ENCODE measurements at regions not wholly inside any gene's neighbourhood (a gene's known extent, or its start where the extent isn't known, plus 50 kb on each side); places are given as distances from the start of the nearest gene placed in this dataset.
"Not testable (repeated sequence)": the region's sequence is repeated elsewhere in the genome, so short reads cannot be mapped to it uniquely, and the experiment has no call there.

DNA sequence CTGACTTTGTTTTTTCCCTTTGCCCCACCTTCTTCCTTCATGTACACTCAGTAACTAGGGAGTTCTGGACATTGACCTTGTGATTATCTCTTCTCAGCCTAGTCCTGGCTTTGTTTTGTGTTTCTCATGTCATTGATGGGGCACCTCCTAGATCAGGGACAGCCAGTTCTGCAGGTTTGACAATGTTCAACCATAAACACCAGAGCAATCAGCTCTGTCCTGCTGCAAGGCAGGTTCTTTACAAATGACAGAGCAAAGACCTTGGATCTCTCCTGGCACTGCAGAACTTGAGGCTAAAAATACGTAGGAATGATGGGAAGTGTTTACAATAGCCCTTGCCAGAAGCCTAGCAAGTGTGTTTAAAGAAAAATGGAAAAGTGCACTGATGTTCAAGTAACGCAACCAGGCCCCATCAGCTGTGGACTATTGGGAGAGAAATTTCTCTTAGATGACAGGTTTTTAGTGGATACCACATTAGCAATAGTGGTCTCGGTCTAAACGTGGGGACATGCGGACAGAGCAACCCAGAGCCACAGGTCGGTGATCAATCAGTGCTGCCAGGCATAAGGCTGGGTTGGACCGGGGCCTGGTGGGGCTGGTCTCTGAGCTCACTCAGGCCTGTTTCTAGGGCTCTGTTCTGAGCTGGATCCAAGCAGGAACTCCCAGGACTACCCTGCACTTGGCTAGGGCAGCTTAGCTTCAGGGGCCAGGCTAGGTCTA lies 76.8 kb downstream of the SOWAHC start:
- DNase-seq (ENCODE audit: low read depth, low spot score): no peak

DNA sequence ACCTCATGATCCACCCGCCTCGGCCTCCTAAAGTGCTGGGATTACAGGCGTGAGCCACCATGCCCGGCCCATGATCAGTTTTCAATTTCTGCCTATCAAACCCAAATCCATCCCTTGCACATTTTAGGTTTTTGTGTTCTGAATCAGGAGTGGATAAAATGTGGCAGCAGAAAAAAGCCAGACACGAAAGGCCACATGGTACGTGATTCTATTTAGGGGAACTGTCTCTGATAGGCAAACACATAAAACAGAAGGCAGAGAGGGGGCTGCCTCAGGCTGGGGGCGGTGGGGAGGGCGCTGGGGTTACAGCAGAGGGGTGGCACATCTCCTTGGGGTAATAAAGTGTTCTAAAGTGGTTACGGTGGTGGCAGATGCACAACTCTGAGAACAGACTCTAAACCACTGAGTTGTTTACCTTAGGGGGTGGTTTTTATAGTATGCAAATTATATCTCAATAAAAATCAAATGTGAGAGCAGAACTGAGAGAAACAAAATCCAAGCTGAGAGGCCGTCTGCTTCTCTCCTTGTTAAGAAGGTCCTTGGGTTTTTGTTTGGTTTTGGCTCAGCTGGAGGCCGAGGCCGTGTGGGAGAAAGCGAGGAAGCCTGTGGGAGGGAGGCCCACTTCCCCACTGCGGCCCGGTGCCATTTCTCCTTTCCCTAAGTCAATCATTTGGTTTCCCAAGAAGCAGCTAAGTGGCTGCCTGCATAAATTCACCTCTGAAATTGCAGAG lies 78.0 kb downstream of the SOWAHC start:
- DNase-seq (ENCODE audit: low read depth, low spot score): no peak

DNA sequence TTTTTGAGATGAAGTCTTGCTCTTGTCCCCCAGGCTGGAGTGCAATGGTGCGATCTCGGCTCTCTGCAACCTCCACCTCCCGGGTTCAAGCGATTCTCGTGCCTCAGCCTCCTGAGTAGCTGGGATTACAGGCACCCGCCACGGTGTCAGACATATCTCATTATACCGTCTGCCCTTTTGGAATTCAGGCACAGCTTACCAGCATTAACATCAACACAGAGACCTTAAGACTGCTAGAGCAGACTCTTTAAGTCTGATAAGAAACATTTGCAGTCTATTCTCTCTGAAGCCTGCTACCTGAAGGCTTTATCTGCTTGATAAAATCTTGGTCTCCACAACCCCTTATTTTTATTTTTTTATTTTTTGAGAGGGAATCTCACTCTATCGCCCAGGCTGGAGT lies 78.7 kb downstream of the SOWAHC start:
- not testable (repeated sequence) for DNase-seq (ENCODE audit: low read depth, low spot score)

DNA sequence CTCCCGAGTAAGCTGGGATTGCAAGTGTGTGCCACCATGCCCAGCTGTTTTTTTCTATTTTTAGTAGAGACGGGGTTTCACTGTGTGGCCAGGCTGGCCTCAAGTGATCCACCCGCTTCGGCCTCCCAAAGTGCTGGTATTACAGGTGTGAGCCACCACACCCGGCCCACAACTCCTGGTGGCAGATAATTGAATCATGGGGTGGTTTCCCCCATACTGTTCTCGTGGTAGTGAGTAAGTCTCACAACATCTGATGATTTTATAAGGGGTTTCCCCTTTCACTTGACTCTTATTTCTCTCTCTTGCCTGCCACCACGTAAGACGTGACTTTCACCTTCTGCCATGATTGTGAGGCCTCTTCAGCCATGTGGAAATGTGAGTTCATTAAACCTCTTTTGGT lies 79.1 kb downstream of the SOWAHC start:
- not testable (repeated sequence) for DNase-seq (ENCODE audit: low read depth, low spot score)

DNA sequence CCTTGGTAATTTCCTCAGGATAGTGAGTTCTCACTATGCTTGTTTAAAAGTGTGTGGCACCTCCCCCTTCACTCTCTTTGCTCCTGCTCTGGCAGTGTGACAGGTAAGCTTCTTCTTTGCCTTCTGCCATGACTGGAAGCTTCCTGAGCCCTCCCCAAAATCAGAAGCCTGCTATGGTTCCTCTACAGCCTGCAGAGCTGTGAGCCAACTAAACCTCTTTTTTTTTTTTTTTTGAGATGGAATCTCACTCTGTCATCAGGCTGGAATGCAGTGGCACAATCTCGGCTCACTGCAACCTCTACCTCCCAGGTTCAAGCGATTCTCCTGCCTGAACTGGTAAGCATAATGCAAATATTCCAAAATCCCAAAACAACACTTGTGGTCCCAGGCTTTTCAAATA lies 80.0 kb downstream of the SOWAHC start:
- DNase-seq (ENCODE audit: low read depth, low spot score): no peak

DNA sequence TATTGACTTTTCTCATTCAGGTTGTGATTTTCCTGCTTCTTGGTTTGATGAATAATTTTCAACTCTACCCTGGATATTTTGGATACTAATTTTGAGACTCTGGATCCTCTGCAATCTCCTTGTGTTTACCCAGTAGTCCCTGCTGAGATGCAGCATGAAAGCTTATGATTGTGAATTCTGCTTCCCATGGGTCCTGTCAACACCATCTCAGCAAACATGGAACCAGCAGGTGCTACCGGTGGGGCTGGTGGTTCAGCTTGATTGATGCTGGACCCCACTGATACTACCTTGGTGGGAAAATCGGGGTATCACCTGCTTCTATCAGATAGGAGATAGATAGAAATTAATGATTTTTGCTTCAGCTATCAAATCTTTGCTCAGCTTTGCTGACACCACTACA lies 81.1 kb downstream of the SOWAHC start:
- no peak for DNase-seq (ENCODE audit: low read depth, low spot score)

DNA sequence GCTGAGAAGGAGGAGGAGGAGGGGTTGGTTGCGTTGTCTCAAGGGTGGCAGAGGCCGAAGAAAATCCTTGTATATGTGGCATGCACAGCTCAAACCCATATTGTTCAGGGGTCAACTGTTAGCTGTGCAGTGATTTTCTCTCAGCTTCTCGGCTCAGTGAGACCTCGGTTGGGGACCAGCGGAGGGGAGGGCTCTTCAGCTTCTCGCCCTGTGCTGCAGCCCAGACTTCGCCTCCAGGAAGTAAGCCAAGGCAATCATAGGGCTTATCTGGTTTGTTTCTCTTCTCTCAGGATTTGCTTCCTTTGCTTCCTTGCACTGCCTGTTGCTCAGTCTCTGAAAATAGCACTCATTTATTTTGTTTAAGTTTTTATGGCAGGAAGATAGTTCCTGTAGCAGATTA lies 85.5 kb downstream of the SOWAHC start:
- no peak for DNase-seq (ENCODE audit: low read depth, low spot score)

DNA sequence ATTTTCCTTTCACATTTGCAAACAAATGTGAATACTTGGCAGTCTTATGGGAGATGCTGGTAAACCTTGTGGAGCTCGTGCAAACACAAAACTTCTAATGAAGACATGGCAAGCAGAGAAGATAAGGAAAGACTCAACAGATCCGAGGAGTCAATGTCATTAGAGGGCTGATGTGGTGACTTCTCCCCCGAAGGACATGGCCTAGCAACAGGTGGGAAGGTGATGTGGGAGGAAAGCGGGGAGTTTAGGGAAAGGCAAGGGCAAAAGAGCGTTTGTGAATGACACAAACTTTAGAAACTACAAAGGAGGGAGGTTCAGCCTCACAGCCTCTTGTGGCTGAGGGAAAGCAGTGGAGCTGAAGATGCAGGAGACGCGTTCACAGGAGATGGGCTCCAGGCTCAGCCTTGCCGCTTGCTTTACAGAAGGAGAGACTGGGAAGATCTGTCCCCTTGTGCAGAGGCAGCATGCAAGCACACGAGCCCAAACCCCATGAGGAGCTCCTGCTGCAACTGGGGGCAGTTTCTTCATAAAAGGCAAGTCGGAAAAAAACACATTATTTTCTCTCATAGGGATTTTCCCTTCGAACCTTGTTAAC lies 86.6 kb downstream of the SOWAHC start:
- DNase-seq (ENCODE audit: low read depth, low spot score): no peak

DNA sequence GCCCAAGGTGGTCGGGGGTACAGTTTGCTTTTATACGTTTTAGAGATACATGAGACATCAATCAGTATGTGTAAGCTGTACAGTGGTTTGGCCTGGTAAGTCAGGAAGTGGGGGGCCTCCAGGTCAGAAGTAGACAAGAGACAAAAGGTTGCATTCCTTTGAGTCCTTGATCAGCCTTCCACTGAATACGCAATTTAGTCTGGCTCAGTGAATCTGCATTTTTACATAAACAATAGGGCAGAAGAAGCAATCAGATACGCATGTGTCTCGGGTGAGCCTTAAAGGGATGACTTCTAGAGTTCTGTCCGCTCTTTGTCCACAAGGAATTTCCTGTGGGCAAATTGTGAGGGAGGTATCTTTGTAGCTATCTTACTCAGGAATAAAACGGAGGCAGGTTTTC lies 87.2 kb downstream of the SOWAHC start:
- no peak for DNase-seq (ENCODE audit: low read depth, low spot score)

DNA sequence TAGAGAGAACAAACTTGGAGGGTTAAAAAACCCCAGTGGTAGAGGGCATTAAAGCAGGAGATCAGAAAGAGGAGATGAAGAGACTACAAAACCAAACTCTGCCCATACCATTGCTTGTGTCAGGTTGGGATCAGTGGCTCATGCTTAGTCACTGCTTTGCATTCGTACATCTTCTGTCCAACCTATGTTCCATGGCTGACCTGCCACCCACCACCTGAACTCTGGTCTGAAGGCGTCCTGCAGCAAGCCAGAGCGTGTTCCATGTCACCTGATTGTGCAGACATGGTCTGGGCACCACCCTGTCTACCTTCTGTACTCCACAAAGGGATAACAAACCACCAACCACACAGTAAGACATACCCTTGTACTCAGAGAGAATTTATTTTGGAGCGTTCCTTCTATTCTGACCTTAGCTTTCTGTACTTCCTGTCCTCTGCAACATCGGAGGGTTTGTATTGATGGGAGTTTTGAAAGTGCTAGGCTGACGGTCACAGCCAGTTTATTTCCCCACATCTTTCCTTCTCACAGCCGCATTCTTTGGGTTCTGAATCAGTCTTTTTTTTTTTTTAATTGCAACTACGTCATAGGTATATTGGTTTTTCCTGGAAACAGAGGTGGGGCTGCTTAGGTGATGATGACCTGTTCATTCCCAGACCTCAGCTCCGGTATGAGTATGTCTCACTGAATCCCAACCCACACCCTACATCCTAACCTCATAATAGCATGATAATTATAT lies 88.3 kb downstream of the SOWAHC start:
- no peak for DNase-seq (ENCODE audit: low read depth, low spot score)

DNA sequence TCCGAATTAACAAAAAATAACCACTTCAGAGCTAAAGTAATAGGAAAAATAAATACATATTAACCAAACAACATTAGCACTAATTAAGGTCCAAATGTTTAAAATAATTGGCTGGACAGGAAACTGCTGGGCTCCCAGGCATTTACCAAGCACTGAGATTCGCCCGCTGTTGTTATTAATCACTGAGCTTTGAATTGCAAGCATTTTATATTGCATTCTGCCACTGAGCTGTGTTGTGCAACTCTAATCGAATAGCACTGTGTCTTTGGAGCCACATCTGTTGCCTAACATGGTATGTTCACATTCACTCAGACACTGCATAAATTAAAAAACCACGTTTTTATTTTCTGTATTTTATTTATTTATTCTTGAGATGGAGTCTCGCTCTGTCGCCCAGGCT lies 88.9 kb downstream of the SOWAHC start:
- DNase-seq (ENCODE audit: low read depth, low spot score): no peak

DNA sequence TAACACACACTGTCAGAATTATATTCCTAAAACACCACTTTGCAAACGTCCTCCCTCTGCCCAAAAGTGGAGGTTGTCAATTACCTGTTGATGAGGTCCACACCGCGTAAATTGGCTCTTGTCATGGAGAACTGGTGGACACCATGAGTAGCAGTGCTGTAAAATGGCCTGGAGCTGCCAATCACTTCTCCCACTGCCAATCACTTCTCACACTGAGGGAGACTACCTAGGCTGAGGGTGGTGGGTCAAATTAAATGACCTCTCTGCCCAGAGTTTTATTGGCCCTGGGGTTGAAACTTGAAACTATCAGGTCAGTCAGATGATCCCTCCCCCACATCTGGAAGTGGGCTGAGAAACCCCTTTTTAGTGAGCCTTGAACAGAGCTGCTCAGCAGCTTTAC lies 89.6 kb downstream of the SOWAHC start:
- no peak for DNase-seq (ENCODE audit: low read depth, low spot score)

DNA sequence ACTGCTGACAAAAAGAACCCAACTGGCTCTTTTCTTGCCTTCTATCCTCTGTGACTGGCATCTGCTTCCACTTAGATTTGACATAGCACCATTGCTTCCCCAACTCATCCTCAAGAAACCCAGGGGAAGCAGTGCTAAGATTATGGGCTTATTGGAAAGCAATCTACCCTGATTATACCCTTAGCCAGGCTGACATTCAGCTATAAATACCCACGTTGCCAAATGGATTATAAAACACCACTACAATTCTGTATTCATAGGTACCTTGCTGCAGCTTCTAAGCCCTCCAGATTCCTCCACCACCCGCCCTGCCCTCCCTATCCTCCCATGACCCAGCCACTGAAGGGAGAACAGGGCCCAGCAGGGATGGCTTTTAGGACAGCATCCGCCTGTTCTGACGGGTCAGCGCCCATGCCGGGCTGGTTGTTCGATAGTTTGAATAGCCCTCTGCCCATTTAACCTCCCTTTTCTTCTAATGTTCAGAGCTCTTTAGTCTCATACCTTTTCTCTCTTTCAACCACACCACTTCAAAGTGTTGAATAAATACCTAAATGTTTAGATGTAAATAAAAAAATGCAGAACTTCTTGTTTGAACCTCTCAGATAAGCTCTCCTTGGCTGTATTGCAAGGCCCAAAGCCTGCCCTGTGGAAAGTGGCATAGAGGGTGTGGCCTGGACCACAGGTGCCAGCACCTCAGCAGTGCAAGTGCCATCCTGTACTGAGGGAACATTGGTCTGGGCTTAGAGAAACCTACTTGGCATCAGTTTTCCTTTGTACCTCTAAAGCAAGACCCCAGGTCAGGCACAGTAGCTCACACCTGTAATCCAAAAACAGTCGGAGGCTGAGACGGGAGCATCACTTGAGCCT lies 86.6 kb upstream of the RGPD5 start:
- no peak for DNase-seq (ENCODE audit: low read depth, low spot score)

DNA sequence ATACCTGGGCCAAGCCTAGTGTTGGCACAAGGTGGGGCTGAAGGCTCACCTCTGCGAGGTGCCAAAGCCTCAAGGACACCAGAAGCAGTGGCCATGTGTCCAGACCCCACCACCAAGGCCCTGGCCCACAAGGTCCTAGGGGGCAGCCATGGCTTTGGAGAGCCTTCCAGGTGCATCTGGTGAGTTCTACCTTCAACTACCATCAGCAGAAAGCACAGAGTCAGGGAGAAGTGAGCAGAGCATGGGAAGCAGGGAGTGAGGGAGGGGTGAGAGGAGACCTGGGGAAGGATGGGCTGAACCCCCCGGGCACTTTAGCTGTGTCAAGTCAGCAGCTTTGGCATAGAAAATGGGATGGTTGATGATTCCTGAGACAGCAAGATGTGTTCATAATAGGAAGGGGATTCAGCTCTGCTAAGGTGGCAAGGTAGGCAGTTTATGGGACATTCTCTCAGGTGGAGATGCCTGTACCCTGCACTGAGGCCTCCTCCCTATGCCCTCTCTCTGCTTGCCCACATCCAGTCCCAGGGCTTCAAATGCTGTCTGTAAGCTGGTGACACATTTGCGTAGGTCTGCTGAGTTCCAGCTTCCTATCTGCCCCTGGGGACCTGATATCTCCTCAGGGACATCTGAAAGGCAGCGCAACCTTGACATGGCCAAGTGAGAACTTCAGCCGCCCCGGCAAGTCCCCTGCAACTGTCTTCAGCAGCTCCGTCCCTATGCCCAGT lies 83.4 kb upstream of the RGPD5 start:
- DNase-seq (ENCODE audit: low read depth, low spot score): no peak

DNA sequence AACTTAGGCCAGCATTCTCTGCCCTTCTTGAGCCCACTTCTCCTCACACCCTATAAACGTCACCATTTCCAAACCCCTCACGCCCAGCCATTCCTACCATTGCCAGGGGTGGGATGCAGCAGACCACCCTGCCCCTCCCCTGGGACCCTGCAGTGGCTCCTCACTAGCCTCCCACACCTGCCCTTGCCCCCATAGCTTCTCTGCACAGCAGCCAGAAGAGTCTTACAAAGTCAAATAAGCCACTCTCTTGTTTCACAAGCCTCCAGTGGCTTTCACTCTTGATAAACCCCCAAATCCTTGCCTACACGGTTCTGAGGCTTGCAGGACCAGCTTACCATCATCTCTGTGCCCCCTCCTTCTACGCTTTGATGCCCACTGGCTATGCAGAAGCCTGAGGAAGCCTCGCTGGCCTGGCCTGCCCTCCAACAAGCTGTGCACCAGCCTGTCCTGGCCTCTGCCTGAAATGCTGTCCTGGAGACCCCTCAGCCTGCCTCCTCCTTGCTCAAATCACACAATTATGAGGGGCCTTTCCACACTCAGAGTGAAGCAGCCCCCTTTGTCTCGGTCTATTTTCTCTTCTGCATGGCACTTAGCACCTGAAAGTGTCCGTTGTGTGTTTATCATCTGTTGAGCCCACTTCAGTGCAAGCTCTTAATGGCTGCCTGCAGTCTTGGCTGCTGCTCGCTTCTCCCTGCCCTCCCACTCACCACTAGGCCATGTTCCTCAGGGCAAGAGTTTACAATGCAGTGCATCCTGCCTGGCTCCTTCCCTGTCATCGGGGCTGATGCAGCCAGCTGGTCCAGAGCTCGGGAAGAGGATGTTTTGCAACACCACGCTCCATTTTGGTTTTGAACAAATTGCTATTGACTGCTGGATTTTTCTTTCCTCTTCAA lies 82.6 kb upstream of the RGPD5 start:
- DNase-seq (ENCODE audit: low read depth, low spot score): no peak

DNA sequence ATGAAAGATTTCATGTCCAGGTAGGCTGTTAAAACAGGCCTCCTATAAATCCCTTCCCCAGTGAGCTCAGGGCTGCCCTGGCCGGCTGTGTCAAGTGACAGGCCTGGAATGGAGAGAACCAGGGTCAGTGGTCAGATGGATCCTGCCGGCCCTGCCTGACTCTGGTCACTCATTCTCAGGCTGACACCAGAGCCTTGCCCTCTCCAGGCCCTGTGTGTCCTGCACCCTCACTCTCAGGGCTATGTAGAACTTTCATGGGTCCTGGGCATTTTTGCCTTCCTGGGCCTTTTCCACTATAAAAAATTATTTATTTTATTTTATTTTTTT lies 82.0 kb upstream of the RGPD5 start:
- DNase-seq (ENCODE audit: low read depth, low spot score): no peak

DNA sequence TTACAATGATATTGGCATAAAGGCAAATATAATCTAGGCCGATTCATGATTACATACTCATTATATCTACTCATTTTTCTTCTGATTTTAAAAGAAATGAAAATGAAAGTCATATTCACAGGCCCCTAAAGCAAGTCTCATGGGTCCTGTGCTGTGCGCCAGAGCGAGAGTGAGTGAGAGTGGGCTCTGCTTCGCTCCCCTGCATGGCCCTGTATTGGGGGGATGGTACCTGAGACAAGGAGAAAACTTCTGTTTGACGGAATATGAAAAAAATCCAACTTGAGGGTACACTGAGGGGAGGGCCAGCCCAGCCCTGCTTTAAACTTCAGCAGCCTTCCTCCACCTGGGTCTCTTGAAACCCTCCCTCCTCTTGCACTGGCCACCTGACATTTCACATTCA lies 81.4 kb upstream of the RGPD5 start:
- no peak for DNase-seq (ENCODE audit: low read depth, low spot score)

DNA sequence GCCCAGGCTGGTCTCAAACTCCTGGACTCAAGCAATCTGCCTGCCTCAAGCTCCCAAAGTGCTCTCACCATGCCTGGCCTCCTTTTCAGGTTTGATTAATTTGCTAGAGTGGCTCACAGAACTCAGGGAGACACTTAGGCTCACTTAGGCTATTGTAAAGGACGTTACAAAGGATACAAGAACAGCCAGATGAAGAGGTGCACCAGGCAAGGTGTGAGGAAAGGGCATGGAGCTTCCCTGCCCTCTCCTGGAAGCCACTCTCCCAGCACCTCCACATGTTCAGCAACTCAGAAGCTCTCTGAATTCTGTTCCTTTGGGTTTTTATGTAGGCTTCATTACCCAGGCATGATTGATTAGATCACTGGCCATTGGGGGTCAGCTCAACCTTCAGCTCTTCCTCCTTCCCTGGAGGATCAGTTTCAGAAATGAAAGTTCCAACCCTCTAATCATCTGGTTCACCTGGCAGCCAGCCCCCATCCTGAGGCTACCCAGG lies 78.7 kb upstream of the RGPD5 start:
- DNase-seq (ENCODE audit: low read depth, low spot score): no peak

DNA sequence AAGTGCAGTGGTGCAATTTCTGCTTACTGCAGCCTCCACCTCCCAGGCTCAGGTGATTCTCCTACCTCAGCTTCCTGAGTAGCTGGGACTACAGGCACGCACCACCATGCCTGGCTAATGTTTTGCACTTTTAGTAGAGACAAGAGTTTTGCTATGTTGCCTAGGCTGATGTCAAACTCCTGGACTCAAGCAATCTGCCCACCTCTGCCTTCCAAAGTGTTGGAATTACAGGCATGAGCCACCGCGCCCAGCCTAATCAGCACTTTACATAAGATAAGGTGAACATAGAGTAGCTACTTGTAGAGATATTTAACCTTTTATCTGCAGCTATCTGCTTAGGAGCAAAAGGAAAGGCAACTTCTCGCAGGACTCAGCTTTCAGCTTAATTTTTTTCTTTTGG lies 77.5 kb upstream of the RGPD5 start:
- not testable (repeated sequence) for DNase-seq (ENCODE audit: low read depth, low spot score)

DNA sequence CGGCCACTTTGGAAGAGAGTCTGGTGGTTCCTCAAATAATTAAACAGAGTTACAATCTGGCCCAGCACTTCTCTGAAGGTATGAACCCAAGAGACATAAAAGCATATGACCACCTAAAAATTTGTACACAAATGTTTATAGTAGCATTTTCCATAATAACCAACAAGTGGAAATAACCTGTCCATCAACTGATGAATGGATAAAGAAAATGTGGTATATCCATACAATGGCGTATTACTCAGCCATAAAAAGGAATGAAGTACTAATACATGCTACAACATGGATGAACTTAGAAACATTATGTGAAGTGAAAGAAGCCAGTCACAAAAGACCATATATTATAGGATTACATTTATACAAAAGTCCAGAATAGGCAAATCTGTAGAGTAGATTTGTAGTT lies 76.0 kb upstream of the RGPD5 start:
- no peak for DNase-seq (ENCODE audit: low read depth, low spot score)
